ENCODE measurements at regions not wholly inside any gene's neighbourhood (a gene's known extent, or its start where the extent isn't known, plus 50 kb on each side); places are given as distances from the start of the nearest gene placed in this dataset.
"Not testable (repeated sequence)": the region's sequence is repeated elsewhere in the genome, so short reads cannot be mapped to it uniquely, and the experiment has no call there.

- no peak for DNase-seq
Measured at GRCh38 chr18:46236156-46236555, 132.0 kb downstream of the HAUS1 start.

- DNase-seq, result no peak
Measured at GRCh38 chr18:46237891-46238290, 133.7 kb downstream of the HAUS1 start.

- DNase-seq, result no peak
Measured at GRCh38 chr18:46239549-46239948, 135.4 kb downstream of the HAUS1 start.

- no peak for DNase-seq
Measured at GRCh38 chr18:46239998-46240397, 135.8 kb downstream of the HAUS1 start.

GRCh38 chr18:46241393-46241792 lies 137.2 kb downstream of the HAUS1 start:
- DNase-seq, result not testable (repeated sequence)

GRCh38 chr18:46242183-46242582 lies 138.0 kb downstream of the HAUS1 start:
- no peak for DNase-seq

- no peak for DNase-seq
Measured at GRCh38 chr18:46243095-46243494, 138.9 kb downstream of the HAUS1 start.

GRCh38 chr18:46243673-46244072 lies 139.5 kb downstream of the HAUS1 start:
- no peak for DNase-seq

GRCh38 chr18:46246101-46246500 lies 141.9 kb downstream of the HAUS1 start:
- DNase-seq, result no peak

- DNase-seq, result no peak
Measured at GRCh38 chr18:46247942-46248341, 143.8 kb downstream of the HAUS1 start.

GRCh38 chr18:46250084-46250811 lies 146.1 kb downstream of the HAUS1 start:
- DNase-seq, result no peak

GRCh38 chr18:46250812-46251173 lies 146.6 kb downstream of the HAUS1 start:
- no peak for DNase-seq

GRCh38 chr18:46252759-46253158 lies 148.6 kb downstream of the HAUS1 start:
- no peak for DNase-seq

GRCh38 chr18:46253498-46253897 lies 149.3 kb downstream of the HAUS1 start:
- DNase-seq, result no peak

GRCh38 chr18:46256078-46256477 lies 151.9 kb downstream of the HAUS1 start:
- DNase-seq, result no peak

GRCh38 chr18:46257366-46257765 lies 153.2 kb downstream of the HAUS1 start:
- no peak for DNase-seq

- no peak for DNase-seq
Measured at GRCh38 chr18:46260016-46260878, 156.1 kb downstream of the HAUS1 start.

- no peak for DNase-seq
Measured at GRCh38 chr18:46260879-46261143, 156.6 kb downstream of the HAUS1 start.

GRCh38 chr18:46261799-46262198 lies 157.6 kb downstream of the HAUS1 start:
- DNase-seq, result no peak

- no peak for DNase-seq
Measured at GRCh38 chr18:46262856-46263255, 158.7 kb downstream of the HAUS1 start.

- DNase-seq, result no peak
Measured at GRCh38 chr18:46264255-46264654, 160.1 kb downstream of the HAUS1 start.

GRCh38 chr18:46265196-46266156 lies 161.3 kb downstream of the HAUS1 start:
- DNase-seq, result no peak

GRCh38 chr18:46266473-46266872 lies 162.3 kb downstream of the HAUS1 start:
- DNase-seq, result no peak

Data from NCI-H2171 (cell line).